Nephron progenitor cell (in vitro differentiated cells): ENCODE measurements at regions not wholly inside any gene's neighbourhood (a gene's known extent, or its start where the extent isn't known, plus 50 kb on each side); places are given as distances from the start of the nearest gene placed in this dataset.
"Not testable (repeated sequence)": the region's sequence is repeated elsewhere in the genome, so short reads cannot be mapped to it uniquely, and the experiment has no call there.

ENCODE experiments used
- DNase-seq: peaks from one replicate; pipeline ENCODE4 v3.0.0; 2021
- H3K27ac Mint-ChIP-seq: 2 replicates; pipeline ENCODE4 v1.8.0; 2021; ENCODE audit warnings: mild to moderate bottlenecking, moderate library complexity, mixed read lengths
- H3K27me3 Mint-ChIP-seq: 2 replicates; pipeline ENCODE4 v1.8.0; 2021; ENCODE audit warnings: mild to moderate bottlenecking, low read depth, mixed read lengths; ENCODE audit not compliant: poor library complexity
- H3K36me3 Mint-ChIP-seq: 2 replicates; pipeline ENCODE4 v1.8.0; 2021; ENCODE audit warnings: low read depth, mixed read lengths
- H3K4me1 Mint-ChIP-seq: 2 replicates; pipeline ENCODE4 v1.8.0; 2021; ENCODE audit warnings: mixed read lengths
- H3K4me3 Mint-ChIP-seq: 2 replicates; pipeline ENCODE4 v1.8.0; 2021; ENCODE audit warnings: mild to moderate bottlenecking, moderate library complexity, mixed read lengths
- H3K9me3 Mint-ChIP-seq: 2 replicates; pipeline ENCODE4 v1.8.0; 2021; ENCODE audit warnings: mild to moderate bottlenecking, moderate library complexity, mixed read lengths
- CTCF ChIP-seq: fragments of 200-600 bp; sonication (generic); IDR thresholded peaks from 2 replicates; pipeline ENCODE4 v1.5.0; 2021; ENCODE audit warnings: antibody characterized with exemption

- Mint-ChIP-seq H3K4me3 (no peak overlapping the region), H3K36me3 (no peaks in the 10 kb centered on the region), H3K27ac (no peak overlapping the region), H3K27me3 (no peaks in the 10 kb centered on the region), H3K4me1 (peaks cover 8% of the 10 kb centered on the region), H3K9me3 (no peaks in the 10 kb centered on the region)
- no peak for DNase-seq
- TF ChIP-seq CTCF = no peak
Measured at GRCh38 chr12:47346251-47347019, 266.7 kb upstream of the AMIGO2 start.

GRCh38 chr12:47343684-47344567 lies 264.2 kb upstream of the AMIGO2 start:
- Mint-ChIP-seq H3K4me3 (no peak overlapping the region), H3K27ac (no peak overlapping the region), H3K9me3 (peaks cover 1% of the 10 kb centered on the region), H3K4me1 (no peaks in the 10 kb centered on the region), H3K36me3 (no peaks in the 10 kb centered on the region), H3K27me3 (no peaks in the 10 kb centered on the region)
- no peak for TF ChIP-seq CTCF
- DNase-seq = no peak

- Mint-ChIP-seq H3K27me3 (no peaks in the 10 kb centered on the region), H3K4me1 (no peaks in the 10 kb centered on the region), H3K36me3 (no peaks in the 10 kb centered on the region)
Measured at GRCh38 chr12:47340411-47341015, 260.8 kb upstream of the AMIGO2 start.

GRCh38 chr12:47337581-47337980 lies 257.8 kb upstream of the AMIGO2 start:
- no peaks in the 10 kb centered on the region for H3K4me1 Mint-ChIP-seq
- no peak overlapping the region for H3K4me3 Mint-ChIP-seq
- no peak for TF ChIP-seq CTCF
- peaks cover 41% of the 10 kb centered on the region for H3K9me3 Mint-ChIP-seq
- H3K27ac Mint-ChIP-seq = no peak overlapping the region
- H3K27me3 Mint-ChIP-seq = no peaks in the 10 kb centered on the region
- no peak for DNase-seq
- H3K36me3 Mint-ChIP-seq = no peaks in the 10 kb centered on the region

More at GRCh38 chr12:47340411-47341015, 260.8 kb upstream of the AMIGO2 start:
- no peak for DNase-seq
- Mint-ChIP-seq H3K27ac (no peak overlapping the region), H3K4me3 (no peak overlapping the region), H3K9me3 (peaks cover 21% of the 10 kb centered on the region)
- TF ChIP-seq CTCF = no peak

- H3K4me1 Mint-ChIP-seq, DNase-seq, H3K27ac Mint-ChIP-seq, H3K36me3 Mint-ChIP-seq, H3K27me3 Mint-ChIP-seq, H3K4me3 Mint-ChIP-seq: not testable (repeated sequence)
- H3K9me3 Mint-ChIP-seq = peaks cover 40% of the 10 kb centered on the region
Measured at GRCh38 chr12:47333271-47333858, 253.6 kb upstream of the AMIGO2 start.
